Thyroid gland (tissue), 4 donors: ENCODE measurements at regions not wholly inside any gene's neighbourhood (a gene's known extent, or its start where the extent isn't known, plus 50 kb on each side); places are given as distances from the start of the nearest gene placed in this dataset.

ENCODE experiments used
- DNase-seq, 2 donors: peaks; one replicate each; pipeline ENCODE4 v3.0.0-alpha.2; 2019
- H3K27ac ChIP-seq, 3 donors: fragments of 200-600 bp; sonication (generic); 1 replicate in 2 of 3; 2 replicates in 1 of 3; pipeline ENCODE4 v1.5.1; 2016 to 2019; ENCODE audit warnings: mild to moderate bottlenecking in 1 of 3, moderate library complexity in 1 of 3
- H3K27me3 ChIP-seq: fragments of 200-600 bp; sonication (generic); one replicate; pipeline ENCODE4 v1.5.1; 2019
- H3K36me3 ChIP-seq, 2 donors: fragments of 200-600 bp; sonication (generic); one replicate each; pipeline ENCODE4 v1.5.1; 2016 to 2019
- H3K4me1 ChIP-seq, 2 donors: fragments of 200-600 bp; sonication (generic); one replicate each; pipeline ENCODE4 v1.5.1; 2017 to 2019
- H3K4me3 ChIP-seq, 3 donors: fragments of 200-600 bp; sonication (generic); replicated peaks in 1 of 3; 1 replicate in 2 of 3; 2 replicates in 1 of 3; pipeline ENCODE4 v1.5.1; 2016; ENCODE audit warnings: mild to moderate bottlenecking in 1 of 3
- H3K9me3 ChIP-seq: fragments of 200-600 bp; sonication (generic); one replicate; pipeline ENCODE4 v1.5.1; 2017
- POLR2A ChIP-seq, 2 donors: fragments of 450-650 bp; IDR thresholded peaks; one replicate each; pipeline ENCODE4 v1.6.1; 2017; ENCODE audit warnings: antibody characterized with exemption in 2 of 2, mild to moderate bottlenecking in 2 of 2, moderate library complexity in 1 of 2
- WGBS, 2 donors: methylation state at CpG; one replicate each; pipeline ENCODE4 v1.1.5; 2017; 5-methylcytosine and 5-hydroxymethylcytosine counted together
- intact Hi-C: fragments of 100-400 bp; cut with DNase I; formaldehyde crosslinking; loops from one replicate; pipeline ENCODE4 v1.15.1; 2023
- TF ChIP-seq, protein P1 (sequence below), 6 experiments: fragments of 200-600 bp in 3 of 6; fragments of 450-650 bp in 3 of 6; sonication (generic) in 3 of 6; IDR thresholded peaks; one replicate each; pipeline ENCODE4 v1.5.1; 2016 to 2019; ENCODE audit warnings: antibody characterized with exemption in 6 of 6, mild to moderate bottlenecking in 2 of 6, inconsistent platforms in 1 of 6, moderate library complexity in 1 of 6

DNA sequence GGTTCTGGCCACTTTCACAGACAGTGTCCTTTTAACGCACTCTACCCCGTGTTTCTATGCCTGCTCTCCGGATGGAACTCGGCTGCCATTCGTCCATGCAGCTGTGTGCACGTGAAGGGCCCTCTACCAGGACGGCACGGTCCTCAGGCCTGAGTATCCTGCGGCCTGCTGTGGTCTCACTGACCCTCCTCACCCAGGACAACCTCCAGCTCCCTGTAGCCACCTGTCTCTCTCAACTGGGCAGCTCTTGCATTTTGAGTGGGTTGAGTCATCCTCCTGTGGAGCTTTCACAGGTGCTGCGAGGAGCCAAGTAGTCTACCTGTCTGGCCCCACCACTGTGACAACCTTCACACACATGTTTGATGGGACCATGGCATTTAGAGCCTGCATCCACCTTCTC is 321.7 kb upstream of the TSHZ3 start:
- Histone ChIP-seq H3K27ac (no peak overlapping the region), H3K9me3 (no peaks in the 10 kb centered on the region), H3K4me1 (no peaks in the 10 kb centered on the region), H3K27me3 (no peaks in the 10 kb centered on the region), H3K36me3 (no peaks in the 10 kb centered on the region), H3K4me3 (no peak overlapping the region)
- 92 to 94% methylated on average over 10 of the region's 10 CpGs for WGBS, 2 donors
- no peak for DNase-seq
- intact Hi-C loops = loop anchor here (10.0 kb wide), 1 partner anchor 374 kb away; no protein-coding TSS in a partner anchor
- TF ChIP-seq POLR2A (IDR thresholded peaks at IDR 0.05) = no peak
- TF ChIP-seq, protein P1, sequence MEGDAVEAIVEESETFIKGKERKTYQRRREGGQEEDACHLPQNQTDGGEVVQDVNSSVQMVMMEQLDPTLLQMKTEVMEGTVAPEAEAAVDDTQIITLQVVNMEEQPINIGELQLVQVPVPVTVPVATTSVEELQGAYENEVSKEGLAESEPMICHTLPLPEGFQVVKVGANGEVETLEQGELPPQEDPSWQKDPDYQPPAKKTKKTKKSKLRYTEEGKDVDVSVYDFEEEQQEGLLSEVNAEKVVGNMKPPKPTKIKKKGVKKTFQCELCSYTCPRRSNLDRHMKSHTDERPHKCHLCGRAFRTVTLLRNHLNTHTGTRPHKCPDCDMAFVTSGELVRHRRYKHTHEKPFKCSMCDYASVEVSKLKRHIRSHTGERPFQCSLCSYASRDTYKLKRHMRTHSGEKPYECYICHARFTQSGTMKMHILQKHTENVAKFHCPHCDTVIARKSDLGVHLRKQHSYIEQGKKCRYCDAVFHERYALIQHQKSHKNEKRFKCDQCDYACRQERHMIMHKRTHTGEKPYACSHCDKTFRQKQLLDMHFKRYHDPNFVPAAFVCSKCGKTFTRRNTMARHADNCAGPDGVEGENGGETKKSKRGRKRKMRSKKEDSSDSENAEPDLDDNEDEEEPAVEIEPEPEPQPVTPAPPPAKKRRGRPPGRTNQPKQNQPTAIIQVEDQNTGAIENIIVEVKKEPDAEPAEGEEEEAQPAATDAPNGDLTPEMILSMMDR (IDR thresholded peaks at IDR 0.05) = no peak

DNA sequence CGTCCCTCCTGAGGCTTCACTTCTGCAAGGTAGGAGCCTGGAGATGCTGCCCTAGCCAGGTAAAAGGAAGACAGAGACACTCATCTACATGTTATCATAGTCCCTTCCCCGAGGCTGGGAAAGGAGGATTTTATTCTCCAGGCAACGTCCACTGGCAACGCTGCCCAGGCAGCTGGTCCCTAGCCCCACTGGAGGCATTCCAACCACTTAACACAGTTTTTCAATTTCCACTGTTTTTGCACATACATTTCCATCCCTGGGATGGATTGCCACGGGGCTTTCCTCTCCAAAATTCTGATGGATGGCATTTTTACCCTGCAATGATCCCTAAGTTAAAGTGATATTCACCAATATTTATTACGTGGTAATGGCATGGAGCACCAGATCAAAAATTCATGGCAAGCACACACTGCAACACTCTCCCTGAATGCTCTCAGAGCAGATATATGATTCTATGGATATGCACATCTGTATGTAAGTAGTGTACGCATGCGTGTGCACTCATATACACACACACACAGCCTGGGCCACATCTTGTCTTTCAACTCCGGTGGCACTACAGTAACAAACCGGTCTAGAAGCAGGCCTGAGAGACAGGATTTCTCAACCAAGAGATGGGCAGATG is 322.3 kb upstream of the TSHZ3 start:
- H3K9me3 ChIP-seq = no peaks in the 10 kb centered on the region
- 86 to 88% methylated on average over 10 of the region's 10 CpGs for WGBS, 2 donors
- H3K4me3 ChIP-seq = no peak overlapping the region
- TF ChIP-seq, protein P1 (IDR thresholded peaks at IDR 0.05) = no peak
- TF ChIP-seq POLR2A (IDR thresholded peaks at IDR 0.05) = no peak
- intact Hi-C loops = loop anchor here (10.0 kb wide), 1 partner anchor 373 kb away; no protein-coding TSS in a partner anchor
- H3K27ac ChIP-seq = no peak overlapping the region
- no peaks in the 10 kb centered on the region for H3K27me3 ChIP-seq
- no peaks in the 10 kb centered on the region for H3K4me1 ChIP-seq
- H3K36me3 ChIP-seq = no peaks in the 10 kb centered on the region
- DNase-seq = no peak

DNA sequence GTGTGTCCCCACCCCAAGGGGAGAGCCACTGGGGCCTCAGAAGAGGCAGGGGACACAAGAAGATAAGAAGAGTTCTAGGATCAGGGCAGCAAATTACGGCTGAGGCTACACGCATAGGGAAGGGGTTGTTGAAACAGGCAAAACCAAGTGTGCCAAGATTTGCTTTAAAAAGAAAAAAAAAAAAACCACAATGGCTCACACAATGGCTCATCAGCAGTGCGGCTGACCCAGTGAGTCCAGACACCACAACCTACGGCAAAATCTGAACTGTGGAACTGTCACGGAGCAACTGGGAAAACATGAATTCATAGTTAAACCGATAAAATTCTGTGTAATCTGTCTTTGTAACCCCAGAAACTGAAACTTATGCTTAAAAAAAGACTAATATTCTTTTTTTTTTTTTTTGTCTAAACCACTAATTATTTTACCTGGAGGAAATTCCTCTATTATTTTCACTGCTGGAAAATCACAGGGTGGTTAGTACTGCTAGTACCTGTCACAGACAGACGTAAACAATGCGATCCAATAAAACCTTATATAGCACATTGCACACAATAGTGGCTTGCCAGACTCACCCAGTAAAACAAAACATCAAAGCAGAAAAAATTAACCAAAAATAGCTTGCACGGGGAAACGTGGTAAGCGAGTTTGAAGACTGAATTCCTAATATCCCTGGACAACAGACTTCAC is 325.4 kb upstream of the TSHZ3 start:
- no peaks in the 10 kb centered on the region for H3K36me3 ChIP-seq
- WGBS, 2 donors = 73 to 75% methylated on average over 11 of the region's 11 CpGs
- intact Hi-C loops = loop anchor here (10.0 kb wide), 1 partner anchor 370 kb away; no protein-coding TSS in a partner anchor
- TF ChIP-seq, protein P1 (IDR thresholded peaks at IDR 0.05) = no peak
- no peak for TF ChIP-seq POLR2A (IDR thresholded peaks at IDR 0.05)
- no peaks in the 10 kb centered on the region for H3K27me3 ChIP-seq
- no peak overlapping the region for H3K4me3 ChIP-seq
- no peaks in the 10 kb centered on the region for H3K9me3 ChIP-seq
- DNase-seq = no peak
- H3K27ac ChIP-seq = no peak overlapping the region
- H3K4me1 ChIP-seq = no peaks in the 10 kb centered on the region

DNA sequence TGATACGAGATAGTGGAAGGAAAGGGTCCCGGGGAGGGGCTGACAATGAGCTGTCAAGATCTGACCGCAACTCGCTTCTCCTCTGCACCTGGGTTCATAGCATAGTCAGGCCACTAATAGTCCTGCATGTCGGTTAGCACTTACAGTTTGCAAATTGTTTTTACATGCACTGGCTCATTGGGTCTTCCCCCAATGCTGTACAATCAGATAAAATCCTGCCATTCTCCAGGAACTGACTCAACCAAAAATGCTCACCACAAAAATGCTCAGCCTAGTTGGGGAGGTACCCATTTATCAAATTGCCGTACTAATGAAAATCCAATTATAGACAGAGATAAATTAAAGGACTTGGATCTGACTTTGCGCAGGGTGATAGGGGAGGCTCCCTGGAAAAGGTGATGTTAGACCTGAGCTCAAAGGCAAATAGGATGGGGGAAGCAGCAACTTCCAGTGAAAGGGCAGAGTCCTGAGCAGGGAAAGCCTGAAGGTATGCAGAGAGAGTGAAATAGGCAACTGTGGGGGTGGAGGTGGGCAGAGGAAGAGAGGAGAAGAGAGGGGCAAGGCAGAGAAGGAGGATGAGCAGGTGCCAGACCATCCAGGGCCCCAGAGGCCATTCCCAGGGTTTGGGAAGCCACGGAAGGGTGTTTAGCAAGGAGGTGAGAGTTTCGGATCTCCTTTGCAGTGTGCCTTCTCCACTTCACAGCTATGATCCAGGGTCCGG is 326.1 kb upstream of the TSHZ3 start:
- no peaks in the 10 kb centered on the region for H3K4me1 ChIP-seq
- 83 to 86% methylated on average over 10 of the region's 10 CpGs for WGBS, 2 donors
- intact Hi-C loops = loop anchor here (10.0 kb wide), 1 partner anchor 369 kb away; no protein-coding TSS in a partner anchor
- H3K9me3 ChIP-seq = no peaks in the 10 kb centered on the region
- H3K4me3 ChIP-seq = no peak overlapping the region
- no peaks in the 10 kb centered on the region for H3K27me3 ChIP-seq
- no peak for DNase-seq
- no peak overlapping the region for H3K27ac ChIP-seq
- H3K36me3 ChIP-seq = no peaks in the 10 kb centered on the region
- no peak for TF ChIP-seq POLR2A (IDR thresholded peaks at IDR 0.05)
- TF ChIP-seq, protein P1 (IDR thresholded peaks at IDR 0.05) = no peak
